ENCODE measurements at regions not wholly inside any gene's neighbourhood (a gene's known extent, or its start where the extent isn't known, plus 50 kb on each side); places are given as distances from the start of the nearest gene placed in this dataset.

- TF ChIP-seq CTCF (IDR thresholded peaks at IDR 0.05; ENCODE audit: extremely low read depth in 1 of 2, insufficient read depth in 1 of 2, low read depth in 1 of 2, low read length in 2 of 2) (no peak), FOS (IDR thresholded peaks at IDR 0.05; ENCODE audit: borderline replicate concordance, insufficient read depth, low read length) (no peak), EZH2 (IDR thresholded peaks at IDR 0.05; ENCODE audit: borderline replicate concordance, low read depth, low read length, severe bottlenecking) (no peak), MYC (IDR thresholded peaks at IDR 0.05; ENCODE audit: low read depth, low read length) (no peak)
These were observed 121.5 kb upstream of the SOD1 start for GRCh38 chr21:31537872-31538576.
